HEK293 (cell line): ENCODE measurements at regions not wholly inside any gene's neighbourhood (a gene's known extent, or its start where the extent isn't known, plus 50 kb on each side); places are given as distances from the start of the nearest gene placed in this dataset.
"Not testable (repeated sequence)": the region's sequence is repeated elsewhere in the genome, so short reads cannot be mapped to it uniquely, and the experiment has no call there.

Experiments
- CTCF ChIA-PET: fragments of 350-600 bp; formaldehyde crosslinking; extraction: SDS; loops from one replicate; lab custom pipeline; 2021; ENCODE audit warnings: antibody characterized with exemption; lab: Yijun Ruan, JAX
- POLR2A ChIA-PET: fragments of 300-600 bp; formaldehyde crosslinking; extraction: SDS; loops from one replicate; lab custom pipeline; 2020; ENCODE audit warnings: antibody characterized with exemption, inconsistent platforms; lab: Yijun Ruan, JAX
- H3K27ac ChIP-seq: fragments of 200-500 bp; sonication (Bioruptor generic); 2 replicates; pipeline ENCODE4 v1.5.1; 2014; ENCODE audit warnings: low read depth, low read length, control low read depth, inconsistent platforms; ENCODE audit errors: extremely low read depth
- H3K36me3 ChIP-seq, 2 experiments: fragments of 200-500 bp in 1 of 2; sonication (Bioruptor generic) in 1 of 2; 1 replicate in 1 of 2; 2 replicates in 1 of 2; pipeline ENCODE4 v1.5.1; 2014 to 2017; ENCODE audit warnings: inconsistent platforms in 2 of 2, low read length in 2 of 2; ENCODE audit not compliant: control insufficient read depth in 2 of 2, insufficient read depth in 1 of 2
- H3K4me1 ChIP-seq: fragments of 200-500 bp; sonication (Bioruptor generic); 2 replicates; pipeline ENCODE4 v1.5.1; 2014; ENCODE audit warnings: mild to moderate bottlenecking, low read length, inconsistent platforms; ENCODE audit not compliant: control insufficient read depth, insufficient read depth
- H3K4me3 ChIP-seq: 2 replicates; pipeline ENCODE4 v1.5.1; 2011; ENCODE audit warnings: low read depth, mild to moderate bottlenecking, control low read depth, low read length, moderate library complexity
- H3K9me3 ChIP-seq: fragments of 200-500 bp; sonication (Bioruptor generic); 2 replicates; pipeline ENCODE4 v1.5.1; 2014; ENCODE audit warnings: low read depth, low read length, inconsistent platforms; ENCODE audit not compliant: control insufficient read depth, insufficient read depth
- BCL11A ChIP-seq: fragments of 450-650 bp; formaldehyde crosslinking; IDR thresholded peaks from 2 replicates; pipeline ENCODE4 v1.5.1; 2016; ENCODE audit warnings: low read depth, missing biosample characterization, missing genetic modification characterization
- BCL6B ChIP-seq: fragments of 450-650 bp; formaldehyde crosslinking; IDR thresholded peaks from 2 replicates; pipeline ENCODE4 v1.5.1; 2017; ENCODE audit warnings: missing biosample characterization, missing genetic modification characterization
- GFI1B ChIP-seq: fragments of 450-650 bp; formaldehyde crosslinking; IDR thresholded peaks from 2 replicates; pipeline ENCODE4 v1.5.1; 2016; ENCODE audit warnings: missing biosample characterization, missing genetic modification characterization
- KLF9 ChIP-seq: fragments of 450-650 bp; formaldehyde crosslinking; IDR thresholded peaks from 2 replicates; pipeline ENCODE4 v1.5.1; 2016; ENCODE audit warnings: missing biosample characterization, missing genetic modification characterization, low read depth
- MZF1 ChIP-seq: fragments of 450-650 bp; formaldehyde crosslinking; IDR thresholded peaks from 2 replicates; pipeline ENCODE4 v1.5.1; 2017; ENCODE audit warnings: missing biosample characterization, missing genetic modification characterization, borderline replicate concordance
- PRDM1 ChIP-seq: fragments of 450-650 bp; formaldehyde crosslinking; IDR thresholded peaks from 2 replicates; pipeline ENCODE4; 2016; ENCODE audit warnings: missing biosample characterization, missing genetic modification characterization
- SCRT1 ChIP-seq: fragments of 450-650 bp; formaldehyde crosslinking; IDR thresholded peaks from 2 replicates; pipeline ENCODE4 v1.5.1; 2016; ENCODE audit warnings: missing biosample characterization, missing genetic modification characterization, borderline replicate concordance
- TCF7L2 ChIP-seq: IDR thresholded peaks from 2 replicates; pipeline ENCODE4 v1.6.1; 2011; ENCODE audit warnings: low read depth, mild to moderate bottlenecking, inconsistent platforms, low read length, moderate library complexity, borderline replicate concordance
- ZBTB21 ChIP-seq: fragments of 450-650 bp; formaldehyde crosslinking; IDR thresholded peaks from 2 replicates; pipeline ENCODE4 v1.5.1; 2017; ENCODE audit warnings: missing biosample characterization, missing genetic modification characterization
- ZBTB7A ChIP-seq: fragments of 450-650 bp; formaldehyde crosslinking; IDR thresholded peaks from 2 replicates; pipeline ENCODE4 v1.5.1; 2016; ENCODE audit warnings: low read depth, missing biosample characterization, missing genetic modification characterization
- ZNF138 ChIP-seq: fragments of 450-650 bp; formaldehyde crosslinking; IDR thresholded peaks from 2 replicates; pipeline ENCODE4 v1.5.1; 2016; ENCODE audit warnings: missing biosample characterization, missing genetic modification characterization, borderline replicate concordance
- ZNF146 ChIP-seq: fragments of 450-650 bp; formaldehyde crosslinking; IDR thresholded peaks from 2 replicates; pipeline ENCODE4 v1.5.1; 2016; ENCODE audit warnings: missing biosample characterization, missing genetic modification characterization
- ZNF202 ChIP-seq: fragments of 450-650 bp; formaldehyde crosslinking; IDR thresholded peaks from 2 replicates; pipeline ENCODE4 v1.5.1; 2016; ENCODE audit warnings: missing biosample characterization, missing genetic modification characterization, borderline replicate concordance
- ZNF214 ChIP-seq: fragments of 450-650 bp; formaldehyde crosslinking; IDR thresholded peaks from 2 replicates; pipeline ENCODE4 v1.5.1; 2017; ENCODE audit warnings: missing biosample characterization, mild to moderate bottlenecking, missing genetic modification characterization, borderline replicate concordance
- ZNF223 ChIP-seq: fragments of 450-650 bp; formaldehyde crosslinking; IDR thresholded peaks from 2 replicates; pipeline ENCODE4 v1.5.1; 2016; ENCODE audit warnings: missing biosample characterization, missing genetic modification characterization
- ZNF324 ChIP-seq: fragments of 450-650 bp; formaldehyde crosslinking; IDR thresholded peaks from 2 replicates; pipeline ENCODE4 v1.5.1; 2016; ENCODE audit warnings: missing biosample characterization, missing genetic modification characterization
- ZNF37A ChIP-seq: fragments of 450-650 bp; IDR thresholded peaks from 2 replicates; pipeline ENCODE4 v1.5.1; 2018; ENCODE audit warnings: missing biosample characterization, missing genetic modification characterization
- ZNF391 ChIP-seq: fragments of 450-650 bp; formaldehyde crosslinking; IDR thresholded peaks from 2 replicates; pipeline ENCODE4 v1.5.1; 2016; ENCODE audit warnings: low read depth, missing biosample characterization, missing genetic modification characterization, borderline replicate concordance
- ZNF571 ChIP-seq: fragments of 450-650 bp; formaldehyde crosslinking; IDR thresholded peaks from 2 replicates; pipeline ENCODE4 v1.5.0; 2017; ENCODE audit warnings: missing biosample characterization, missing genetic modification characterization
- ZNF585B ChIP-seq: fragments of 450-650 bp; formaldehyde crosslinking; IDR thresholded peaks from 2 replicates; pipeline ENCODE4 v1.5.1; 2016; ENCODE audit warnings: missing biosample characterization, missing genetic modification characterization
- ZNF623 ChIP-seq: fragments of 450-650 bp; formaldehyde crosslinking; IDR thresholded peaks from 2 replicates; pipeline ENCODE4 v1.5.1; 2016; ENCODE audit warnings: missing biosample characterization, missing genetic modification characterization
- ZNF626 ChIP-seq: fragments of 450-650 bp; sonication (Bioruptor Pico); formaldehyde crosslinking; IDR thresholded peaks from 2 replicates; pipeline ENCODE4 v1.5.1; 2018; ENCODE audit warnings: missing biosample characterization, missing genetic modification characterization, inconsistent platforms
- ZNF658 ChIP-seq: fragments of 450-650 bp; formaldehyde crosslinking; IDR thresholded peaks from 2 replicates; pipeline ENCODE4; 2016; ENCODE audit warnings: missing biosample characterization, missing genetic modification characterization
- ZNF791 ChIP-seq: fragments of 450-650 bp; formaldehyde crosslinking; IDR thresholded peaks from 2 replicates; pipeline ENCODE4 v1.5.1; 2016; ENCODE audit warnings: missing biosample characterization, missing genetic modification characterization
- ZSCAN23 ChIP-seq: fragments of 450-650 bp; formaldehyde crosslinking; IDR thresholded peaks from 2 replicates; pipeline ENCODE4 v1.5.1; 2016; ENCODE audit warnings: missing biosample characterization, missing genetic modification characterization

- CTCF ChIA-PET: interaction anchor here (0.6 kb wide), 1 partner anchor 366 kb away, joined by 3 read pairs; no protein-coding TSS in a partner anchor
- POLR2A ChIA-PET: no interaction called here
- Histone ChIP-seq H3K9me3 (no peaks in the 10 kb centered on the region), H3K36me3 (no peaks in the 10 kb centered on the region), H3K27ac (no peak overlapping the region), H3K4me1 (no peaks in the 10 kb centered on the region), H3K4me3 (no peak overlapping the region)
- no peak for TF ChIP-seq MZF1 (tag by site-specific recombination)
- TF ChIP-seq ZNF585B: no peak
- TF ChIP-seq ZBTB7A (tag by site-specific recombination): no peak
- no peak for TF ChIP-seq ZNF623 (tag by site-specific recombination)
- no peak for TF ChIP-seq SCRT1
- no peak for TF ChIP-seq ZNF791 (tag by site-specific recombination)
These were observed 150.6 kb upstream of the TRPC5 start for GRCh38 chrX:112233164-112233563.

DNA sequence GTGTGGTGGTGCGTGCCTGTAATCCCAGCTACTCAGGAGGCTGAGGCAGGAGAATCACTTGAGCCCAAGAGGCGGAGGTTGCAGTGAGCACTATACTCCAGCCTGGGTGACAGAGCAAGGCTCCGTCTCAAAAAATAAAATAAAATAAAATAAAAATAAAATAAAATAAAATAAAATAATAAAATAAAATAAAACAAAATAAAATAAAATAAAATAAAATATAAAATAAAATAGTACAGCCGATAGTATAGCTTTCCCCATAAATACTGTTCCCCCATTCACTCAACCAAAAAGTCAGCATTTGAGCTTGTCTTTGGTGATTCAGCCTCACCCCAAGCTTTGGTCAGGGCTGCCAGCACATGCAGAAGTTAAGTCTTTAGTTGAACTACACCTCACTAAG is 144.2 kb upstream of the TRPC5 start:
- CTCF ChIA-PET, H3K4me3 ChIP-seq, H3K27ac ChIP-seq, POLR2A ChIA-PET, H3K9me3 ChIP-seq, H3K36me3 ChIP-seq, H3K4me1 ChIP-seq: not testable (repeated sequence)

DNA sequence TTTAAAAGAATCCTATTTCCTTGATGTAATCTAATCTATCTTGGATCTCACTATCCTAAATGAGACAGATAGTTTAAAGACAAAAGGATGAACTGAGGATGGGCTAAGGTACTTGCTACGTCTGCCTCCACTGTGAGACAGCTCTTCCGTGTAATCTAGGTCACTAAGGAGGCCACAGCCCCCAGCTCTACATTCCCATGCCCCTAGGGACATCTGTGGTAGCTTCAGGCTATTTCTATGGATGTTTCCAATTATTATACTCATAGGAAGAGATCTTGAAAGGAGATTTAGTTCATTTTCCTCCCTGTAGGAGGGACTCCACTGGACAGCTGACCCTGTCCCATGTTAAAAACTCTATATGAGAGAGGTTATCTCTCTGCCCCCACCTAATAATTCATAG is 140.8 kb upstream of the TRPC5 start:
- ChIA-PET CTCF (interaction anchor here (0.6 kb wide), 1 partner anchor 14 kb away, joined by 4 read pairs; no protein-coding TSS in a partner anchor), POLR2A (no interaction called here)
- Histone ChIP-seq H3K4me1 (no peaks in the 10 kb centered on the region), H3K27ac (no peak overlapping the region), H3K4me3 (no peak overlapping the region), H3K36me3 (no peaks in the 10 kb centered on the region), H3K9me3 (no peaks in the 10 kb centered on the region)
- TF ChIP-seq ZNF138: no peak
- no peak for TF ChIP-seq ZNF37A (tag by site-specific recombination)
- no peak for TF ChIP-seq ZNF658 (tag by site-specific recombination)
- no peak for TF ChIP-seq ZNF391 (tag by site-specific recombination)
- no peak for TF ChIP-seq MZF1 (tag by site-specific recombination)
- TF ChIP-seq ZNF324 (tag by site-specific recombination): no peak
- TF ChIP-seq BCL11A (tag by site-specific recombination): no peak
- TF ChIP-seq ZBTB21 (tag by site-specific recombination): no peak
- no peak for TF ChIP-seq ZNF626

DNA sequence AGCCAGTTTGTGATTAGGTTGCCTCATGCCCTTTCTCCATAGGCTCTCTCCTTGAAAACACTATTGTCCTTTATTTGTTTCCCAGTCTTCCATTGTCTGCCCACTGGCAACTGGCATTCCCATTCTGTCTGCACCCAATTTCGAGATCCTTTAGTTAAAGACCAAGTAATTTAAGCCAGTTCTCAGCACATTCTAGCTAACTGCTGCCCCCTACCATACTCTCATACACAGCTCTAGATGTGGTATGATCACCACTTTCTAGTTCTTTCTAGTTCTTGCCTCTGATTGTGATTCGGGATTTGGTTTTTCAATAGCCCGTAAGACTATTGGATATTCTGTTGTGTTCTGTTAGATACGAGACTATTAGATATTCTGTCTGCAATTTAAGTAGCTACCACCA is 135.8 kb upstream of the TRPC5 start:
- Histone ChIP-seq H3K4me1 (no peaks in the 10 kb centered on the region), H3K9me3 (no peaks in the 10 kb centered on the region), H3K36me3 (no peaks in the 10 kb centered on the region), H3K4me3 (no peak overlapping the region), H3K27ac (no peak overlapping the region)
- TF ChIP-seq BCL6B (tag by site-specific recombination) (no peak), ZNF223 (tag by site-specific recombination) (no peak), TCF7L2 (no peak), ZNF146 (no peak), KLF9 (tag by site-specific recombination) (no peak), ZNF391 (tag by site-specific recombination) (no peak), ZNF214 (no peak), PRDM1 (tag by site-specific recombination) (no peak), ZSCAN23 (tag by site-specific recombination) (no peak), ZNF202 (tag by site-specific recombination) (no peak), GFI1B (tag by site-specific recombination) (no peak), ZNF571 (no peak)
- ChIA-PET POLR2A (no interaction called here), CTCF (no interaction called here)
